GM12874 (cell line): ENCODE measurements at regions not wholly inside any gene's neighbourhood (a gene's known extent, or its start where the extent isn't known, plus 50 kb on each side); places are given as distances from the start of the nearest gene placed in this dataset.

ENCODE experiments used
- CTCF ChIP-seq: IDR thresholded peaks from 2 replicates; pipeline ENCODE4 v1.5.1; 2011; ENCODE audit warnings: low read depth, mild to moderate bottlenecking, control low read depth, low read length, moderate library complexity; ENCODE audit not compliant: insufficient read depth

GRCh38 chr5:89956838-89957237, 452.7 kb downstream of the CETN3 start:
- TF ChIP-seq CTCF = no peak

GRCh38 chr5:89954916-89955315, 454.6 kb downstream of the CETN3 start:
- TF ChIP-seq CTCF = no peak

GRCh38 chr5:89951876-89952275, 457.7 kb downstream of the CETN3 start:
- TF ChIP-seq CTCF = no peak

- no peak for TF ChIP-seq CTCF
These were observed 459.3 kb downstream of the CETN3 start for GRCh38 chr5:89950234-89950633.

- no peak for TF ChIP-seq CTCF
These were observed 460.6 kb downstream of the CETN3 start for GRCh38 chr5:89948977-89949376.

GRCh38 chr5:89946916-89947315, 462.6 kb downstream of the CETN3 start:
- no peak for TF ChIP-seq CTCF

- no peak for TF ChIP-seq CTCF
These were observed 463.0 kb downstream of the CETN3 start for GRCh38 chr5:89946508-89946907.

GRCh38 chr5:89942171-89942570, 467.4 kb downstream of the CETN3 start:
- no peak for TF ChIP-seq CTCF
